ENCODE measurements at regions not wholly inside any gene's neighbourhood (a gene's known extent, or its start where the extent isn't known, plus 50 kb on each side); places are given as distances from the start of the nearest gene placed in this dataset.

DNA sequence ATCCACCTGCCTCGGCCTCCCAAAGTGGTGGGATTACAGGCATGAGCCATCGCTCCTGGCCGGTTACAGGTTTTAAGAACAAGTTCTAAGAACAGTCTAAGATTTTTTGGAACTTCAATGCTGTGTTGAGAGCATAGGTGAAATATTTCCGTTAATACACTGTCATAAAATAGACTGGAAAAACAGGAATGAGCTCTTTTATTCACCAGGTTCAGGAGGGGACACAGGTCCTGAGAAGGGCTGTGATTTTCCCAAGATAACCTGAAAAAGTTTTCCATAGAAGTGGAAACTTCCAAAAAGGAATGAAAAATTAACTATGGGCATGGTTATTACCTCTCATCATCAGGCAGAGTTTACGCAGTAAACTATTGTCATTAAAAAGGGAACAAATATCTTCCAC is 97.6 kb upstream of the TMEM178A start:
- H3K4me3 ChIP-seq, result no peak overlapping the region
- H3K27ac ChIP-seq, result peak overlapping the region in 3 of 4 donors; percentile 0 to 47 (median 22)
- H3K9me3 ChIP-seq, result no peaks in the 10 kb centered on the region
- no peak for TF ChIP-seq POLR2A (IDR thresholded peaks at IDR 0.05)
- TF ChIP-seq, protein P1, sequence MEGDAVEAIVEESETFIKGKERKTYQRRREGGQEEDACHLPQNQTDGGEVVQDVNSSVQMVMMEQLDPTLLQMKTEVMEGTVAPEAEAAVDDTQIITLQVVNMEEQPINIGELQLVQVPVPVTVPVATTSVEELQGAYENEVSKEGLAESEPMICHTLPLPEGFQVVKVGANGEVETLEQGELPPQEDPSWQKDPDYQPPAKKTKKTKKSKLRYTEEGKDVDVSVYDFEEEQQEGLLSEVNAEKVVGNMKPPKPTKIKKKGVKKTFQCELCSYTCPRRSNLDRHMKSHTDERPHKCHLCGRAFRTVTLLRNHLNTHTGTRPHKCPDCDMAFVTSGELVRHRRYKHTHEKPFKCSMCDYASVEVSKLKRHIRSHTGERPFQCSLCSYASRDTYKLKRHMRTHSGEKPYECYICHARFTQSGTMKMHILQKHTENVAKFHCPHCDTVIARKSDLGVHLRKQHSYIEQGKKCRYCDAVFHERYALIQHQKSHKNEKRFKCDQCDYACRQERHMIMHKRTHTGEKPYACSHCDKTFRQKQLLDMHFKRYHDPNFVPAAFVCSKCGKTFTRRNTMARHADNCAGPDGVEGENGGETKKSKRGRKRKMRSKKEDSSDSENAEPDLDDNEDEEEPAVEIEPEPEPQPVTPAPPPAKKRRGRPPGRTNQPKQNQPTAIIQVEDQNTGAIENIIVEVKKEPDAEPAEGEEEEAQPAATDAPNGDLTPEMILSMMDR (IDR thresholded peaks at IDR 0.05), result no peak
- no peaks in the 10 kb centered on the region for H3K27me3 ChIP-seq
- peak; percentile 70 for ATAC-seq
- WGBS, 2 donors, result 78 to 81% methylated on average over 5 of the region's 5 CpGs
- intact Hi-C loops (cut with DNase I), result no loop called here
- H3K4me1 ChIP-seq, result peaks cover 23% of the 10 kb centered on the region
- DNase-seq, result no peak
- H3K36me3 ChIP-seq (replicated peaks in 1 of 2; ENCODE audit: insufficient read depth in 1 of 2, low read depth in 2 of 2), result no peaks in the 10 kb centered on the region

DNA sequence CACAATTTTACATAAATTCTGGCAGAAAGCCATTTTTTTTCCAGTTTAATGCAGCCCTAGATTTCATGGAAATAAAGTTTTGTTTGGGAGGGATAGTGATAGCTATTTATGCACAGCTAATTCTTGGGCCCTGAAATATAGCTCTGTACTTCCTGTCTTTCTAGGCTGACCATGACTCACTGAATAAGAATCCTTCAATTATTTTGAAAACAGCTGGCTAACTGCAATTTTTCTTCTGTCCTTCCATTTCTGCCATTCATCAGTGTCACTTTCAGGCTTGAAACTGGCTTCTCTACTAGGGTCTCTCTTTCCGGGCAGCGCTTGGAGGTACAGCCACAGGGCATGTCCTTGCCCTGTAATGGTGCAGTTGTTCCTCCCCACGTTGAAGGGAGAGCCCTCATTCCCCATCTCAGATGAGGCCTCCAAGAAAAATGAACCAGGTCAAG is 97.1 kb upstream of the TMEM178A start:
- Histone ChIP-seq H3K9me3 (no peaks in the 10 kb centered on the region), H3K27ac (peak overlapping the region in 3 of 4 donors; percentile 0 to 47 (median 30)), H3K4me3 (no peak overlapping the region), H3K27me3 (no peaks in the 10 kb centered on the region), H3K4me1 (peaks cover 23% of the 10 kb centered on the region), H3K36me3 (replicated peaks in 1 of 2; ENCODE audit: insufficient read depth in 1 of 2, low read depth in 2 of 2) (no peaks in the 10 kb centered on the region)
- WGBS, 2 donors, result 62 to 78% methylated on average over 3 of the region's 3 CpGs
- intact Hi-C loops (cut with DNase I), result no loop called here
- ATAC-seq (peak; percentile 73), DNase-seq (no peak)
- TF ChIP-seq, protein P1 (IDR thresholded peaks at IDR 0.05), result no peak
- TF ChIP-seq POLR2A (IDR thresholded peaks at IDR 0.05), result no peak

DNA sequence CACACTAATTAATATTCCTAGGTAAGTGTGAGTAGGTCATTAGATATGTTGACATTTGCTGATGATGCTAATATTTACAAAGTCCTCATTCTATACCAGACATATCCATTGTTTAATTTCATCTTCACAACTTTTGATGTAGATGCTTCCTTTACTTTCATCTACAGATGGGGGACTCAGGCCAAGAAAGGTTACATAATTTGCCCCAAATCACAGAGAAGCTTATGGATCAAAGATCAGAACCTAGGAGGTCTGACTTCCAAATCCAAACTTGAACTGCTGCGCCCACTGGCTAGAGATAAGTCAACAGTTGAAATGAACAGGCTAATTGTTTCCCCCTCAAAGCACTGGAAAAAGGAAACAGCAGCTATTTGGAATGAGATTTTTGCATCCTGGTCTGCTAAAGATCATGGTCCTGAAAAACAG is 95.6 kb upstream of the TMEM178A start:
- Histone ChIP-seq H3K27ac (no peak overlapping the region), H3K9me3 (no peaks in the 10 kb centered on the region), H3K4me1 (peaks cover 23% of the 10 kb centered on the region), H3K4me3 (no peak overlapping the region), H3K36me3 (replicated peaks in 1 of 2; ENCODE audit: insufficient read depth in 1 of 2, low read depth in 2 of 2) (no peaks in the 10 kb centered on the region), H3K27me3 (no peaks in the 10 kb centered on the region)
- no peak for TF ChIP-seq POLR2A (IDR thresholded peaks at IDR 0.05)
- TF ChIP-seq, protein P1 (IDR thresholded peaks at IDR 0.05), result no peak
- WGBS, 2 donors, result 84 to 100% methylated on average over 1 of the region's 1 CpG
- intact Hi-C loops (cut with DNase I), result no loop called here
- ATAC-seq, result no peak
- no peak for DNase-seq

DNA sequence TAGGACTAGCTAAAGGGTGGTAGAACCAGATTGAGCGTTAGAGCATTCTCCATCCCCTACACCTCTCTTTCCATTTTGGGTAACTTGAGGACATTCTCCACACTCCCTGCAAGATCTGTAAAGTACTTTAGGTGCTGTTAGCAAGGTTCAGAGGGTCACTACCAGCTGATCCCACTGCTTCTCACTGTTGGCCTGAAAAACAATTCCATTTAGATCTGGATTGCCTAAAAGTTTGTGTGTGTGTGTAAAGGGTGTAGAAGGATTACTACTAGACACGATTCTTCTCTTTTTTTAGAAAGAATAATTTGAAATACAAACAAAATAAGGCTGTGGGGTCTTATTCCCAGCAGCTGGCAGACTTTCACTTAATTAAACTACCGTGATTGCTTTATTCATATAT is 95.1 kb upstream of the TMEM178A start:
- TF ChIP-seq, protein P1 (IDR thresholded peaks at IDR 0.05), result no peak
- no peak for TF ChIP-seq POLR2A (IDR thresholded peaks at IDR 0.05)
- Histone ChIP-seq H3K27ac (no peak overlapping the region), H3K27me3 (no peaks in the 10 kb centered on the region), H3K9me3 (no peaks in the 10 kb centered on the region), H3K36me3 (replicated peaks in 1 of 2; ENCODE audit: insufficient read depth in 1 of 2, low read depth in 2 of 2) (no peaks in the 10 kb centered on the region), H3K4me3 (no peak overlapping the region), H3K4me1 (peaks cover 23% of the 10 kb centered on the region)
- DNase-seq (no peak), ATAC-seq (no peak)
- intact Hi-C loops (cut with DNase I), result no loop called here
- WGBS, 2 donors, result 85 to 94% methylated on average over 3 of the region's 3 CpGs

DNA sequence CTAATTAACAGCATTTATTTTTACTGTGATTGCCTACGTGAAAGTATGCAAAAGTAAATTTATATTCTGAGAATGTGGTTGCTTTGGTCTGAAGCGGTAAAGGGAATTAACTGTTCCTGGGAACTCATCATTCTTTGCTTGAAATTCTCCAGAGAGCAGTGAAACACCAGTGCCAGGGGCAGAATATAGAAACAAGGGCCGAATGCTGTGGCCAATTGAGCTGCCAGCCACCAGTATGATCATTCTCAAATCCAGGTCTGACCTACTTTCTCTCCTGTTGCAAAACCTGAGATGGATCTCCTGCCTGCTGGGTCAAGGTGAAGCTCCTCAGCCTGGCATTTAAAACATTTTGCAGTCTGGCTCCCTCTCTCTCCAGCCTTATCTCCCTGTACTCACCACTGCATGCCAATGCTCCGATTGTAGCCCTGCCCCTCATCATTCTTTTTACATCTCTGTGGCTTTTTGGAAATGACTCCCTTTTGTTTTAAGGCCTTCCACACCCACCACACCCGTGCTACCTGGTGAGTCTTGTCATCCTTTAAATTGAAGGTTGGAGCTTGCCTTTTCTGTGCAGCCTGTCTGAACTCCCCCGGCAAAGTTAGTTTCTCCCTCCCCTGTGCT is 94.5 kb upstream of the TMEM178A start:
- H3K4me3 ChIP-seq, result no peak overlapping the region
- WGBS, 2 donors, result 55 to 58% methylated on average over 6 of the region's 6 CpGs
- H3K27me3 ChIP-seq, result no peaks in the 10 kb centered on the region
- no peaks in the 10 kb centered on the region for H3K9me3 ChIP-seq
- DNase-seq (no peak), ATAC-seq (no peak)
- intact Hi-C loops (cut with DNase I), result no loop called here
- no peak overlapping the region for H3K27ac ChIP-seq
- H3K4me1 ChIP-seq, result peaks cover 23% of the 10 kb centered on the region
- no peak for TF ChIP-seq POLR2A (IDR thresholded peaks at IDR 0.05)
- TF ChIP-seq, protein P1 (IDR thresholded peaks at IDR 0.05), result no peak
- H3K36me3 ChIP-seq (replicated peaks in 1 of 2; ENCODE audit: insufficient read depth in 1 of 2, low read depth in 2 of 2), result no peaks in the 10 kb centered on the region

Measured in body of pancreas (tissue), 4 donors.